ENCODE measurements at regions not wholly inside any gene's neighbourhood (a gene's known extent, or its start where the extent isn't known, plus 50 kb on each side); places are given as distances from the start of the nearest gene placed in this dataset.

DNA sequence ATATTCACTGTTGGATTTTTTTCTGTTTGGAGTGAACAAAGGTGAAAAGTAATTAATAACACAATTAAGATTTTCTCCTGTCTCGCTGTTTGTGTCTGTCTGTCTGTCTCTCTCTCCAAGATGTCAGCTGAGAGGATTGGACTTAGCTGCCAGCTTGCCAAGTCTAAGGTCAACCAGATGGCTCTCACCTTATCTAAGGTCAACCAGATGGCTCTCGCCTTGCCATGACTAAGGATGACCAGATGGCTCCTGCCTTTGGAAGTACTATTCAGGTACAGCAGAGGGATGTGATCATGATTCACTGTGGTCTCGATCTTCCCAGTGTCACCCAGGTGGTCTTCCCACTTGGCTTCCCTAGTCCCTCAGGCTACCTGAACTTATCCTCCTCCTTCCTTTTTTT, 1436.4 kb downstream of the UQCRFS1 start:
- DNase-seq = no peak

GRCh38 chr19:27776020-27776419, 1436.9 kb downstream of the UQCRFS1 start:
- no peak for DNase-seq

GRCh38 chr19:27775395-27775794, 1437.6 kb downstream of the UQCRFS1 start:
- no peak for DNase-seq

- no peak for DNase-seq
Measured at GRCh38 chr19:27774827-27775226, 1438.1 kb downstream of the UQCRFS1 start.

DNA sequence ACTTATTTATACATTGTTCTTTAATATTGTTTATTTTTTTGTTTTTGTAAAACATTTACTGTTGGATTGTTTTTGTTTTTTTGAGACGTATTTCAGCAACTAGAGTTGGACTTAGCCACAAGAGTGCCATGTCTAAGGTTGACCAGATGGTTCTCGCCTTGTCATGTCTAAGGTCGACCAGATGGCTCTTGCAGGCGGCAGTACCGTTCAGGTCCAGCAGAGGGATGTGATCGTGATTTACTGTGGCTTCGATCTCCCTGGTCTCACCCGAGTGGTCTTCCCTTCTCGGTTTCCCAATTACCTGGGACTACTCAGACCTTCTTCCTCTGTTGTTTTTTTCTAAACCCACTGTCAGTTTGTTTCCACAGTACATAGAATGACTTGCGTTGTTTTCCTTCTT, 1438.6 kb downstream of the UQCRFS1 start:
- no peak for DNase-seq

DNA sequence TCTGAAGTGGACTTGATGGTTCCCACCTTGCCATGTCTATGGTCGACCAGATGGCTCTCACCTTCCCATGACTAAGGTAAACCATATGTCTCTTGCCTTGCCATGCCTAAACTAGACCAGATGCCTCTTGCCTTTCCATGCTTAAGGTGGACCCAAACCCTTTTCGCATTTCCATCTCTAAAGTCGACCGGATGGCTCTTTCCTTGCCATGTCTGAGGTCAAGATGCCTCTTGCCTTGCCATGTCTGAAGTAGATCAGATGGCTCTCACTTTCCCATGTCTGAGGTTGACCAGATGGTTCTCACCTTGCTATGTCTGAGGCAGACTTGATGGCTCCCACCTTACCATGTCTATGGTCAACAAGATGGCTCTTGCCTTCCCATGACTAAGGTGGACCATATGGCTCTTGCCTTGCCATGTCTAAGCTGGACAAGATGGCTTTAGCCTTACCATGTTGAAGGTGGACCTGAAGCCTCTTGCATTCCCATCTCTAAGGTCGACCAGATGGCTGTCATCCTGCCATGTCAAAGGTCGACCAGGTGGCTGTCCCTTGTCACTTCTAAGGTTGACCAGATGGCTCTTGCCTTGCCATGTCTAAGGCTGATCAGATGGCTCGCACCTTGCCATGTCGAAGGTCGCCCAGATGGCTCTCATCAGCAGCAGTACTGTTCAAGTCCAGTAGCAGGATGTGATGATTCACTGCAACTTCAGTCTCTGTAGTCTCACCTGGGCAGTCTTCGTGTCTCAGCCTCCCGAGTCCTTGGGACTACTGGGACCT, 1439.4 kb downstream of the UQCRFS1 start:
- no peak for DNase-seq

DNA sequence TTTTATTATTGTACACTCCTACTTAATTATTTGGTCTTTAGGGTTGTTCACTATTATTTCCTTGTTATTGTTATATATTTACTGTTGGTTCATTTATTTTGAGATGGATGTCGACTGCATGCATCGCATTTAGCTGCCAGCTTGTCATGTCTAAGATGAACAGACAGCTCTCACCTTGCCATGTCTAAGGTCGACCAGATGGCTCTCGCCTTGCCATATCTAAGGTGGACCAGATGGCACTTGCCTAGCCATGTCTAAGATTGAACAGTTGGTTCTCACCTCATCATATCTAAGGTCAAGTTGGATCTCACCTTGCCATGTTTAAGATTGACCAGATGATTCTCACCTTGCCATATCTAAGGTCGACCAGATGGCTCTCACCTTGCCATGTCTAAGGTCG, 1440.9 kb downstream of the UQCRFS1 start:
- DNase-seq = no peak

DNA sequence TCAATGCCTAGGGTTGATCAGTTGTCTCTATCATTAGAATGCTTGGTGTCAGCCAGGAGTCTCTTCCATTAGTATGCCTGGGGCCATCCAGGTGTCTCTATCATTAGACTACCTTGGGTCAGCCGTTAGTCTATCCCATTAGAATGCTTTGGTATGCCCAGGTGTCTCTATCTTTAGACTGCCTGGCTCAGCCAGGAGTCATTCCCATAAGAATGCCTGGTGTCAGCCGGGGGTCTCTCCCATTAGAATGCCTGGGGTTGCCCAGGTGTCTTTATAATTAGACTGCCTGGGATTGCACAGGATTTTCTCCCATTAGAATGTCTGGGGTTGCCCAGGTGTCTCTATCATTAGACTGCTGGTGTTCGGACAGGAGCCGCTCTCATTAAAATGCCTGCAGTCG, 1442.9 kb downstream of the UQCRFS1 start:
- DNase-seq = no peak

DNA sequence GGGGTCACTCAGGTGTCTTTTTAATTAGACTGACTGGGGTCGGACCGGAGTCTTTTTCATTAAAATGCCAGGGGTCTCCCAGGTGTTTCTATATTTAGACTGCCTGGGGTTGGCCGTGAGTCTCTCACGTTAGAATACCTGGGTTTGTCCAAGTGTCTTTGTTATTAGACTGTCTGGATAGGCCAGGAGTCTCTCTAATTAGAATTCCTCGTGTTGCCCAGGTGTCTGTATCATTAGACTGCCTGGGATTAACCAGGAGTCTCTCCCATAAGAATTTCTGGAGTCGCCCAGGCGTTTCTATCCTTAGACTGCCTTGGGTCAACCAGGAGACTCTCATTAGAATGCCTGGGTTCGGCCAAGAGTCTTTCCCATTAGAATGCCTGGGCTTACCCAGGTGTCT, 1445.7 kb downstream of the UQCRFS1 start:
- no peak for DNase-seq

- no peak for DNase-seq
Measured at GRCh38 chr19:27765912-27766725, 1446.8 kb downstream of the UQCRFS1 start.

DNA sequence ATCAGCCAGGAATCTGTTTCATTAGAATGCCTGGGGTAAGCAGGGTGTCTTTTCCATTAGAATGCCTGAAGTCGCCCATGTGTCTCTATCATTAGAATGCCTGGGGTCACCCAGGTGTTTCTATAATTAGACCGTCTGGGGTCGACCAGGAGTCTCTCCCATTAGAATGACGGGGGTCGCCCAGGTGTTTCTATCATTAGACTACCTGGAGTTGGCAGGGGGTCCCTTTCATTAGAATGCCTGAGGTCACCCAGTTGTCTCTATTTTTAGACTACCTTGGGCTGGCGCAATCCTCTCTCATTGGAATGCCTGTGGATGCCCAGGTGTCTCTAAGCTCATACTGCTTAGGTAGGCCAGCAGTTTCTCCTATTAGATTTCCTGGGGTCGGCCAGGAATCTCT, 1447.6 kb downstream of the UQCRFS1 start:
- no peak for DNase-seq

DNA sequence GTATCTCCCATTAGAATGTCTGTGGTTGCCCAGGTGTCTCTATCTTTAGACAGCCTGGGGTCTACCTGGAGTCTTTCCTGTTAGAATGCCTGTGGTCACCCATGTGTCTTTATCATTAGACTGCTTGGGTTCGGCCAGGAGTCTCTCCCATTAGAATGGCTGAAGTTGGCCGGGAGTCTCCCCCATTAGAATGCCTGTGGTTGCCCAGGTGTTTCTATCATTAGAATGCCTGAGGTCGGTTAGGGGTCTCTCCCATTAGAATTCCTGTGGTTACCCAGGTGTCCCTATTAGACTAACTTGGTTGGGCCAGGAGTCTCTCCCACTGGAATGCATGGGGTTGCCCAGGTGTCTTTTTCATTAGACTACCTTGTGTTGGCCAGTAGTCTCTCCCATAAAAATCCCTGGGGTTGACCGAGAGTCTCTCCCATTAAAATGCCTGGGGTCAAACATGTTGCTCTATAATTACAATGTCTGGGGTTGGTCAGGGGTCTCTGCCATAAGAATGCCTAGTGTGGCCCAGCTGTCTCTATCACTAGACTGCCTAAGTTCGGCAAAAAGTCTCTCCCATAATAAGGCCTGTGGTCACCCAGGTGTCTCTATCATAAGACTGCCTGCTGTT, 1448.7 kb downstream of the UQCRFS1 start:
- DNase-seq = no peak

DNA sequence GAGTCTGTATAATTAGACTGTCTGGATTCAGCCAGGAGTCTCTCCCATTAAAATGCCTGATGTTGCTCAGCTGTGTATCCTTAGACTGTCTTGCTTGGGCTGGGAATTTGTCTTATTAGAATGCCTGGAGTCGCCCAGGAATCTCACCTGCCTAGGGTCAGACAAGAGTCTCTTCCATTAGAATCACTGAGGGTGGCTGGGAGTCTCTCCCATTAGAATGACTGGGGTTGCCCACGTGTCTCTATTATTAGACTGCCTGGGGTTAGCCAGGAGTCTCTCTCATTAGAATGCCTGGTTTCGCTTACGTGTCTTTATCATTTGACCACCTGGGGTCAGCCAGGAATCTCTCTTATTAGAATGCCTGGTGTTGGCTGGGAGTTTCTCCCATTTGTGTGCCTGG, 1450.0 kb downstream of the UQCRFS1 start:
- DNase-seq = no peak

DNA sequence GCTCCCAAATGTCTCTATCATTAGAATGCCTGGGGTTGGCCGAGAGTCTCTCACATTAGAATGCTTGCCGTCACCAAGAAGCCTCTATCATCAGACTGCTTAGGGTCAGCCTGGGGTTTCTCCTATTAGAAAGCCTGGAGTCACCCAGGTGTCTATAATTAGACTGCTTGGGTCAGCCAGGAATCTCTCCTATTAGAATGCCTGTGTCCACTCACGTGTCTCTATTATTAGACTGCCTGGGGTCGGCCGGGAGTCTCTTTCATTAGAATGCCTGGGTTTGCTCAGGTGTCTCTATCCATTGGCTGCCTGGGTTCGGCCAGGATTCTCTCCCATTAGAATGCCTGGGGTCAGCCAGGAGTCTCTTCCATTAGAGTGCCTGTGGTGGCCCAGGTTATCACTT, 1453.1 kb downstream of the UQCRFS1 start:
- no peak for DNase-seq

DNA sequence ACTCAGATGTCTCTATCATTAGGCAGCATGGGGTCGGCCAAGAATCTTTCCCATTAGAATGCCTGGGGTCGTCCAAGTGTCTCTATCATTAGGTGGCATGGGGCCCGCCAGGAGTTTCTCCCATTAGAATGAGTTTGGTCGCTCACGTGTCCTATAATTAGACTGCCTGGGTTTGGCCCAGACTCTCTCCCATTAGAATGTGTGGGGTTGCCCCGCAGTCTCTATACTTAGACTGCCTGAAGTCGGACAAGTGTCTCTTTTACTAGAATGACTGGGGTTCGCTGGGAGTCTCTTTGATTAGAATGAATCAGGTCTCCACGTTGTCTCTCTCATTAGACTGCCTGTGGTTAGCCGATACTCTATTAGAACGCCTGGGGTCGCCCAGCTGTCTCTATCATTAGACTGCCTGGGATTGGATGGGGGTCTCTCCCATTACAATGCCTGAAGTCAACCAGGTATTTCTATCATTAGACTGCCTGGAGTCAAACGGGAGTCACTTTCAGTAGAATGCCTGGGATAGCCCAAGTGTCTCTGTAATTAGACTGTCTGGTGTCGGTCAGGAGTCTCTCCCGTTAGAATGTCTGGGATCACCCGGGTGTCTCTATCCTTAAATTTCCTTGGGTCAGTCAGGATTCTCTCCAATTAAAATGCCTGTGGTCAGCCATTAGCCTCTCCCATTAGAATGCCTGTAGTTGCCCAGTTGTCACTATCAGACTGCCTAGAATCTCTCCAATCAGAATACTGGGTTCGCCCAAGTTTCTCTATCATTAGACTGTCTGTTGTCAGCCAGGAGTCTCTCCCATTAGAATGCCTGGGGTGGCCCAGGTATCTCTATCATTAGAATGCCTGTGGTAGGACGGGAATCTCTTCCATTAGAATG, 1454.1 kb downstream of the UQCRFS1 start:
- DNase-seq = no peak

DNA sequence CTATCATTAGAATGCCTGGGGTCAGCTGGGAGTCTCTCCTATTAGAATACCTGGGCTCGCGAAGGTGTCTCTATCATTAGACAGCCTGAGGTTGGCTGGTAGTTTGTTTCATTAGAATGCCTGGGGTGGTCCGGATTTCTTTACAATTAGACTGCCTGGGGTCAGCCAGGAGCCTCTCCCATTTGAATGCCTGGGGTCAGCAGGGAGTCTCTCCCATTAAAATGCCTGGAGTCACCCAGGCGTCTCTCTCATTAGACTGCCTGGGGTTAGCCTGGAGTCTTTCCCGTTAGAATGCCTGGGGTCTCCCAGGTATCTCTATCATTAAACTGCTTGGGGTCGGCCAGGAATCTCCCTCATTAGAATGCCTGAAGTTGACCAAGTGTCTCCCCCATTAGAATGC, 1458.3 kb downstream of the UQCRFS1 start:
- DNase-seq = no peak

DNA sequence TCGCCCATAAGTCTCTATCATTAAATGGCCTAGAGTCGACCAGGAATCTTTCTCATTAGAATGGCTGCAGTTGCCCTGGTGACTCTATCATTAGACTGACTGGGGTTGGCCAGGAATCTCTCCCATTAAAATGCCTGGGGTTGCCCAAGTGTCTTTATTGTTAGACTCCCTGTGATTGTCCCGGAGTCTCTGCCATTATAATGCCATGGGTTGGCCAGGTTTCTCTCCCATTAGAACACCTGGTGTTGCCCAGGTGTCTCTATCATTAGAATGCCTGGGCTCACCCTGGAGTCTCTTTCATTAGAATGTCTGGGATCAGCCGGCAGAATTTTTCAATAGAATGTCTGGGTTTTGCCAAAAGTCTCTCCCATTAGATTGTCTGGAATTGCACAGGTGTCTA, 1459.3 kb downstream of the UQCRFS1 start:
- DNase-seq = no peak

GRCh38 chr19:27752530-27753184, 1460.3 kb downstream of the UQCRFS1 start:
- no peak for DNase-seq

DNA sequence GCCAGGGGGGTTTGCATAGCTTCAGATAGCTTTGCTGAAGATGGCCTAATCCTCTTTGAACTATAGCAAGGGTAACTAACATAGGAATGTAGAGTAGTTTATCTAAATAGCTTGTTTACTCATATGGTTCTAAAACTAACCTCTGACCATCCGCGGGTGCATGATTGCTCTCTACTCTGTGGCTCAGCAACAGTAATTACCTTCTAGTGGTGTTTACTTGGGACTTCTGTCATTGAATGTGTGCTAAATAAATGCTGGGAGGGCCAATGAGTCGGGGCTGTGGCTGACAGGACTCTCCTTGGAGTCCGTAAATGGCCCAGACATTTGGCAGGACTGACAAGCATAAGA, 1461.9 kb downstream of the UQCRFS1 start:
- no peak for DNase-seq

DNA sequence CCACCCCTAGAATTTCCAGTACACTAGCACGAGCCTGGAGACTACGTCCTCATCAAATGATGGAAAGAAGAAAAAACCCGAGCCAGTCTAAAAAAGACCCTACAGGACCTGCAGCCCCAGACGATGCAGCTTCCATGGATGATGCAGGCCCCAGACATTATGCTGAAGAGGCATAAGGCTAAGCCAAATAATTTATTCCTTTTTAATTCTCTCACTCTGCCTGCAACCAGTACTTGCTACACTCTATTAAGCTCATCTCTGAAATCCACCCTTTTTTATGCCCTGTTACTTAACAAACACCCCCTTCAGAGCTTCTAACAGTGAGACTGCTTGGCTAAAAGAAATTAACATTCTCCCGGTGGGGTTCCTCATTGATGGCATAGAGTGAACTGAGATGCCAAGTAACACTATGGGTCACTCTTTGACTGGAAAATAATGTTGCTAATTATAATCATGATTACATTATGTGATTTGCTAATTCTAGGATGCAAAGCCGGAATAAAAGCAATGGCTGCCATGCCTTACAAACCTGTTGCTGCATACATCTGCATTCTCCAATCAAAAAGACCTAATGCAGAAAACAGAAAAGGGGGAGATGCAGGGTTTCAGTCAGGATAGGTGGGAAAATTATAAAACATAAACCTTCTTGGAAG, 1462.4 kb downstream of the UQCRFS1 start:
- no peak for DNase-seq

DNA sequence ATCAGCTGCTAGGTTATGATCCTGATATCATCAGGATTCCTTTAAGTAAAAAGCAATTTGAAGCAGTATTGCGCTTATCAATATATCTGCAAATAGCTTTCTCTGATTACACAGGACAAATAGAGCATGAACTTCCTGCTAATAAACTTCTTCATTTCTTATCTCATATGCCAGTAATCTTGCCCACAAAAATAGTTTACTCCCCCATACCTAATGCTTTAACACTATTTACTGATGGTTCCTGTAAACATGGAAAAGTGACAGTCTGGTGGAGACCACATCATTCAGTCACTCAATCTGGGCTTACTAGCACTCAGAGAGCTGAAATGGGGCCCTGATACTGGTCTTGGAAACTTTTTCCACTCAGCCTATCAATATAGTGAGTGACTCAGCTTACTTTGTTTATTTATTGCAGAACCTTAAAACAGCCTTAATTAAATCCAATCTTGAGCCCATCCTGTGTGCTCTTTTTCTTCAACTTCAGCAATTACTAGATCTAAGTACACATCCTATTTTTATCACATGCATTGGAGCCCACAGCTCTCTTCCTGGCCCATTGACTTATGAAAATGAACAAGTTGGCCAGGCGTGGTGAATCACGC, 1464.3 kb downstream of the UQCRFS1 start:
- DNase-seq = no peak

Data from CD4-positive, alpha-beta T cell treated with Interleukin-21 for 1 hour (primary cell).